ENCODE measurements at regions not wholly inside any gene's neighbourhood (a gene's known extent, or its start where the extent isn't known, plus 50 kb on each side); places are given as distances from the start of the nearest gene placed in this dataset.

GRCh38 chr21:22585558-22585957, 1587.3 kb downstream of the NCAM2 start:
- TF ChIP-seq, protein P1, sequence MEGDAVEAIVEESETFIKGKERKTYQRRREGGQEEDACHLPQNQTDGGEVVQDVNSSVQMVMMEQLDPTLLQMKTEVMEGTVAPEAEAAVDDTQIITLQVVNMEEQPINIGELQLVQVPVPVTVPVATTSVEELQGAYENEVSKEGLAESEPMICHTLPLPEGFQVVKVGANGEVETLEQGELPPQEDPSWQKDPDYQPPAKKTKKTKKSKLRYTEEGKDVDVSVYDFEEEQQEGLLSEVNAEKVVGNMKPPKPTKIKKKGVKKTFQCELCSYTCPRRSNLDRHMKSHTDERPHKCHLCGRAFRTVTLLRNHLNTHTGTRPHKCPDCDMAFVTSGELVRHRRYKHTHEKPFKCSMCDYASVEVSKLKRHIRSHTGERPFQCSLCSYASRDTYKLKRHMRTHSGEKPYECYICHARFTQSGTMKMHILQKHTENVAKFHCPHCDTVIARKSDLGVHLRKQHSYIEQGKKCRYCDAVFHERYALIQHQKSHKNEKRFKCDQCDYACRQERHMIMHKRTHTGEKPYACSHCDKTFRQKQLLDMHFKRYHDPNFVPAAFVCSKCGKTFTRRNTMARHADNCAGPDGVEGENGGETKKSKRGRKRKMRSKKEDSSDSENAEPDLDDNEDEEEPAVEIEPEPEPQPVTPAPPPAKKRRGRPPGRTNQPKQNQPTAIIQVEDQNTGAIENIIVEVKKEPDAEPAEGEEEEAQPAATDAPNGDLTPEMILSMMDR (IDR thresholded peaks at IDR 0.05): no peak
- TF ChIP-seq MAX (CRISPR knock-in tag; IDR thresholded peaks at IDR 0.05): no peak
- TF ChIP-seq, protein P2, sequence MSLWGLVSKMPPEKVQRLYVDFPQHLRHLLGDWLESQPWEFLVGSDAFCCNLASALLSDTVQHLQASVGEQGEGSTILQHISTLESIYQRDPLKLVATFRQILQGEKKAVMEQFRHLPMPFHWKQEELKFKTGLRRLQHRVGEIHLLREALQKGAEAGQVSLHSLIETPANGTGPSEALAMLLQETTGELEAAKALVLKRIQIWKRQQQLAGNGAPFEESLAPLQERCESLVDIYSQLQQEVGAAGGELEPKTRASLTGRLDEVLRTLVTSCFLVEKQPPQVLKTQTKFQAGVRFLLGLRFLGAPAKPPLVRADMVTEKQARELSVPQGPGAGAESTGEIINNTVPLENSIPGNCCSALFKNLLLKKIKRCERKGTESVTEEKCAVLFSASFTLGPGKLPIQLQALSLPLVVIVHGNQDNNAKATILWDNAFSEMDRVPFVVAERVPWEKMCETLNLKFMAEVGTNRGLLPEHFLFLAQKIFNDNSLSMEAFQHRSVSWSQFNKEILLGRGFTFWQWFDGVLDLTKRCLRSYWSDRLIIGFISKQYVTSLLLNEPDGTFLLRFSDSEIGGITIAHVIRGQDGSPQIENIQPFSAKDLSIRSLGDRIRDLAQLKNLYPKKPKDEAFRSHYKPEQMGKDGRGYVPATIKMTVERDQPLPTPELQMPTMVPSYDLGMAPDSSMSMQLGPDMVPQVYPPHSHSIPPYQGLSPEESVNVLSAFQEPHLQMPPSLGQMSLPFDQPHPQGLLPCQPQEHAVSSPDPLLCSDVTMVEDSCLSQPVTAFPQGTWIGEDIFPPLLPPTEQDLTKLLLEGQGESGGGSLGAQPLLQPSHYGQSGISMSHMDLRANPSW (CRISPR knock-in tag; conservative IDR thresholded peaks at IDR 0.05; ENCODE audit: low read depth): no peak
- TF ChIP-seq, protein P3, sequence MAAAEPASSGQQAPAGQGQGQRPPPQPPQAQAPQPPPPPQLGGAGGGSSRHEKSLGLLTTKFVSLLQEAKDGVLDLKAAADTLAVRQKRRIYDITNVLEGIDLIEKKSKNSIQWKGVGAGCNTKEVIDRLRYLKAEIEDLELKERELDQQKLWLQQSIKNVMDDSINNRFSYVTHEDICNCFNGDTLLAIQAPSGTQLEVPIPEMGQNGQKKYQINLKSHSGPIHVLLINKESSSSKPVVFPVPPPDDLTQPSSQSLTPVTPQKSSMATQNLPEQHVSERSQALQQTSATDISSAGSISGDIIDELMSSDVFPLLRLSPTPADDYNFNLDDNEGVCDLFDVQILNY (CRISPR knock-in tag; IDR thresholded peaks at IDR 0.05): no peak
- TF ChIP-seq NFATC4 (CRISPR knock-in tag; IDR thresholded peaks at IDR 0.05): no peak
- TF ChIP-seq AR (CRISPR knock-in tag; IDR thresholded peaks at IDR 0.05): no peak
- TF ChIP-seq NR2C2 (CRISPR knock-in tag; IDR thresholded peaks at IDR 0.05): no peak
- TF ChIP-seq ZNF232 (CRISPR knock-in tag; IDR thresholded peaks at IDR 0.05): no peak
- TF ChIP-seq ATF6 (CRISPR knock-in tag; IDR thresholded peaks at IDR 0.05): no peak
- no peak for TF ChIP-seq ESRRA (CRISPR knock-in tag; IDR thresholded peaks at IDR 0.05; ENCODE audit: borderline replicate concordance)
- no peak for TF ChIP-seq CBFB (CRISPR knock-in tag; IDR thresholded peaks at IDR 0.05; ENCODE audit: low read depth)
- TF ChIP-seq FOXK1 (CRISPR knock-in tag; IDR thresholded peaks at IDR 0.05): no peak
- TF ChIP-seq FOXP4 (CRISPR knock-in tag; IDR thresholded peaks at IDR 0.05): no peak
- TF ChIP-seq, protein P4, sequence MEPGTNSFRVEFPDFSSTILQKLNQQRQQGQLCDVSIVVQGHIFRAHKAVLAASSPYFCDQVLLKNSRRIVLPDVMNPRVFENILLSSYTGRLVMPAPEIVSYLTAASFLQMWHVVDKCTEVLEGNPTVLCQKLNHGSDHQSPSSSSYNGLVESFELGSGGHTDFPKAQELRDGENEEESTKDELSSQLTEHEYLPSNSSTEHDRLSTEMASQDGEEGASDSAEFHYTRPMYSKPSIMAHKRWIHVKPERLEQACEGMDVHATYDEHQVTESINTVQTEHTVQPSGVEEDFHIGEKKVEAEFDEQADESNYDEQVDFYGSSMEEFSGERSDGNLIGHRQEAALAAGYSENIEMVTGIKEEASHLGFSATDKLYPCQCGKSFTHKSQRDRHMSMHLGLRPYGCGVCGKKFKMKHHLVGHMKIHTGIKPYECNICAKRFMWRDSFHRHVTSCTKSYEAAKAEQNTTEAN (CRISPR knock-in tag; IDR thresholded peaks at IDR 0.05): no peak

All from WTC11 (cell line).